ENCODE measurements at regions not wholly inside any gene's neighbourhood (a gene's known extent, or its start where the extent isn't known, plus 50 kb on each side); places are given as distances from the start of the nearest gene placed in this dataset.

- TF ChIP-seq CTCF (IDR thresholded peaks at IDR 0.05), result no peak
- no peak for TF ChIP-seq POLR2A (IDR thresholded peaks at IDR 0.05)
- no peak for TF ChIP-seq POLR2AphosphoS5 (IDR thresholded peaks at IDR 0.05)
Observed at GRCh38 chr4:100828364-100828763, 310.5 kb upstream of the EMCN start.

Data from breast epithelium (tissue), 3 donors.